ENCODE measurements at regions not wholly inside any gene's neighbourhood (a gene's known extent, or its start where the extent isn't known, plus 50 kb on each side); places are given as distances from the start of the nearest gene placed in this dataset.

GRCh38 chr13:74320282-74320681 lies 186.1 kb upstream of the KLF12 start:
- Mint-ChIP-seq H3K36me3 (no peaks in the 10 kb centered on the region), H3K4me3 (no peak overlapping the region), H3K4me1 (no peaks in the 10 kb centered on the region), H3K9me3 (peaks cover 0 to 2% (median 0%) of the 10 kb centered on the region in 7 donors), H3K27me3 (ENCODE audit: low read depth in 3 of 3) (peaks cover 0 to 2% (median 1%) of the 10 kb centered on the region in 3 donors), H3K27ac (no peak overlapping the region)
- Histone ChIP-seq H3K4me2 (replicated peaks; ENCODE audit: extremely low read depth, low read length, poor library complexity, severe bottlenecking) (no peak overlapping the region), H2AFZ (ENCODE audit: insufficient read depth, low read depth, low read length, poor library complexity, severe bottlenecking) (no peak overlapping the region), H3K9ac (ENCODE audit: insufficient read depth, low read length, poor library complexity, severe bottlenecking) (no peak overlapping the region), H4K20me1 (ENCODE audit: insufficient read depth, low read length) (no peaks in the 10 kb centered on the region), H3K27me3 (ENCODE audit: control insufficient read depth in 2 of 2, insufficient read depth in 2 of 2, low read length in 2 of 2) (no peaks in the 10 kb centered on the region), H3K36me3 (replicated peaks in 1 of 2; ENCODE audit: control insufficient read depth in 1 of 2, insufficient read depth in 2 of 2, low read length in 2 of 2) (no peaks in the 10 kb centered on the region), H3K79me2 (ENCODE audit: insufficient read depth, low read length) (no peaks in the 10 kb centered on the region), H3K4me1 (ENCODE audit: control insufficient read depth in 1 of 2, insufficient read depth in 2 of 2, low read length in 2 of 2) (no peaks in the 10 kb centered on the region), H3K27ac (ENCODE audit: low read depth in 1 of 2, low read length in 2 of 2) (no peak overlapping the region), H3K4me3 (replicated peaks in 1 of 3; ENCODE audit: low read depth in 2 of 3, low read length in 3 of 3) (no peak overlapping the region), H3K9me3 (replicated peaks in 1 of 2; ENCODE audit: control insufficient read depth in 1 of 2, insufficient read depth in 1 of 2, low read length in 2 of 2) (no peaks in the 10 kb centered on the region)
- DNase-seq, result no peak
- no CpG with 5 or more reads among the region's 2 CpGs for WGBS (ENCODE audit: insufficient coverage)
- no peak for TF ChIP-seq CTCF (IDR thresholded peaks at IDR 0.05)
- intact Hi-C loops (cut with micrococcal nuclease), result no loop called here

GRCh38 chr13:74316547-74316946 lies 182.3 kb upstream of the KLF12 start:
- H3K79me2 ChIP-seq (ENCODE audit: insufficient read depth, low read length), result no peaks in the 10 kb centered on the region
- Mint-ChIP-seq H3K9me3 (peaks cover 0 to 6% (median 1%) of the 10 kb centered on the region in 7 donors), H3K4me1 (no peaks in the 10 kb centered on the region), H3K27ac (no peak overlapping the region), H3K27me3 (ENCODE audit: low read depth in 3 of 3) (peaks cover 0 to 1% (median 1%) of the 10 kb centered on the region in 3 donors), H3K4me3 (no peak overlapping the region), H3K36me3 (no peaks in the 10 kb centered on the region)
- H3K4me2 ChIP-seq (replicated peaks; ENCODE audit: extremely low read depth, low read length, poor library complexity, severe bottlenecking), result no peak overlapping the region
- no peaks in the 10 kb centered on the region for H3K9me3 ChIP-seq (replicated peaks in 1 of 2; ENCODE audit: control insufficient read depth in 1 of 2, insufficient read depth in 1 of 2, low read length in 2 of 2)
- H3K27ac ChIP-seq (ENCODE audit: low read depth in 1 of 2, low read length in 2 of 2), result no peak overlapping the region
- no peak overlapping the region for H3K9ac ChIP-seq (ENCODE audit: insufficient read depth, low read length, poor library complexity, severe bottlenecking)
- intact Hi-C loops (cut with micrococcal nuclease), result no loop called here
- no peaks in the 10 kb centered on the region for H3K4me1 ChIP-seq (ENCODE audit: control insufficient read depth in 1 of 2, insufficient read depth in 2 of 2, low read length in 2 of 2)
- no peaks in the 10 kb centered on the region for H3K27me3 ChIP-seq (ENCODE audit: control insufficient read depth in 2 of 2, insufficient read depth in 2 of 2, low read length in 2 of 2)
- H3K36me3 ChIP-seq (replicated peaks in 1 of 2; ENCODE audit: control insufficient read depth in 1 of 2, insufficient read depth in 2 of 2, low read length in 2 of 2), result no peaks in the 10 kb centered on the region
- no peak for DNase-seq
- H2AFZ ChIP-seq (ENCODE audit: insufficient read depth, low read depth, low read length, poor library complexity, severe bottlenecking), result no peak overlapping the region
- H4K20me1 ChIP-seq (ENCODE audit: insufficient read depth, low read length), result no peaks in the 10 kb centered on the region
- TF ChIP-seq CTCF (IDR thresholded peaks at IDR 0.05), result no peak
- no CpG with 5 or more reads among the region's 1 CpG for WGBS (ENCODE audit: insufficient coverage)
- no peak overlapping the region for H3K4me3 ChIP-seq (replicated peaks in 1 of 3; ENCODE audit: low read depth in 2 of 3, low read length in 3 of 3)

All from CD14-positive monocyte (primary cell).